HepG2 (cell line): ENCODE measurements at regions not wholly inside any gene's neighbourhood (a gene's known extent, or its start where the extent isn't known, plus 50 kb on each side); places are given as distances from the start of the nearest gene placed in this dataset.

ENCODE experiments used
- REST ChIP-seq, 2 experiments: IDR thresholded peaks; 2 replicates each; pipeline ENCODE4 v1.6.1; 2011 to 2012; ENCODE audit warnings: low read length in 2 of 2, borderline replicate concordance in 1 of 2, low read depth in 1 of 2, mild to moderate bottlenecking in 1 of 2, moderate library complexity in 1 of 2
- ZNF407 ChIP-seq: sonication (generic); formaldehyde crosslinking; IDR thresholded peaks from one replicate; pipeline ENCODE4 v1.5.1; 2020; ENCODE audit warnings: mild to moderate bottlenecking, missing genetic modification reagents; ENCODE audit errors: not compliant biosample characterization

DNA sequence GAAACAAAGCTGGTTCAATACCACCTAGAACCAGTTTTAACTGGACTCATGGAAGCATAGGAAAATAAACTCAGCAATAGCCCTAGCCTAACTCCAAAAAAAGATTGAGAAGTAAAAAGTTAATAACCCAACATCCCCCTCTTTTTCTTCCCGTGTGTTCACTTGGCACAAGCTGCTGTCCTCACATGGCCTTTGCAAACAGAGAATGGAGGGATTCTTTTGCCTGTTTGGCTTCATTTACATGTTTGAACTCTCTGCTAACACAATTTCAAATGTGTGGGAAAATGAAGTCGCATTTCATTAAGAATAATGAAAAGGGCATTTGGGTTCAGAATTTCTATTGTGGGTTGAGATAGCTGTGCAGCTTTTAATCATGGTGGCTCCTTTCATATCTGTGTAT lies 589.2 kb upstream of the LRRTM1 start (continued):
- TF ChIP-seq ZNF407 (CRISPR knock-in tag) (no peak), REST (IDR thresholded peaks at IDR 0.05; ENCODE audit: borderline replicate concordance in 1 of 2, low read depth in 1 of 2, low read length in 2 of 2) (no peak)
